22Rv1 (cell line): ENCODE measurements at regions not wholly inside any gene's neighbourhood (a gene's known extent, or its start where the extent isn't known, plus 50 kb on each side); places are given as distances from the start of the nearest gene placed in this dataset.
A peak's percentile ranks its signal among the peaks of the same experiment; 100 is the strongest.

Experiments used
- H3K27ac ChIP-seq: fragments of 450-650 bp; 2 replicates; pipeline ENCODE4 v1.5.1; 2017
- CTCF ChIP-seq: fragments of 450-650 bp; IDR thresholded peaks from 2 replicates; pipeline ENCODE4 v1.5.1; 2017; ENCODE audit warnings: mild to moderate bottlenecking
- ZFX ChIP-seq: fragments of 450-650 bp; IDR thresholded peaks from 2 replicates; pipeline ENCODE4 v1.6.1; 2017; ENCODE audit warnings: antibody characterized with exemption, borderline replicate concordance

- no peak for TF ChIP-seq CTCF
- no peak for TF ChIP-seq ZFX
These were observed 383.6 kb downstream of the GLRX3 start for GRCh38 chr10:130519791-130520190.

GRCh38 chr10:130531312-130531711 lies 395.1 kb downstream of the GLRX3 start:
- H3K27ac ChIP-seq = no peak overlapping the region
- TF ChIP-seq ZFX (no peak), CTCF (no peak)

More at GRCh38 chr10:130519791-130520190, 383.6 kb downstream of the GLRX3 start:
- H3K27ac ChIP-seq = no peak overlapping the region

GRCh38 chr10:130541090-130541489 lies 404.9 kb downstream of the GLRX3 start:
- H3K27ac ChIP-seq = no peak overlapping the region
- TF ChIP-seq CTCF (no peak), ZFX (no peak)

GRCh38 chr10:130542761-130543160 lies 406.6 kb downstream of the GLRX3 start:
- H3K27ac ChIP-seq = no peak overlapping the region
- TF ChIP-seq CTCF (no peak), ZFX (no peak)

GRCh38 chr10:130543794-130544193 lies 407.6 kb downstream of the GLRX3 start:
- no peak overlapping the region for H3K27ac ChIP-seq
- TF ChIP-seq CTCF (no peak), ZFX (no peak)

GRCh38 chr10:130545122-130545521 lies 408.9 kb downstream of the GLRX3 start:
- no peak overlapping the region for H3K27ac ChIP-seq
- TF ChIP-seq CTCF = no peak
- no peak for TF ChIP-seq ZFX

GRCh38 chr10:130545697-130546096 lies 409.5 kb downstream of the GLRX3 start:
- TF ChIP-seq CTCF = 0 out of 2 replicates have a peak, but pooled peaks have one; percentile 9
- no peak for TF ChIP-seq ZFX
- no peak overlapping the region for H3K27ac ChIP-seq
